ENCODE measurements at regions not wholly inside any gene's neighbourhood (a gene's known extent, or its start where the extent isn't known, plus 50 kb on each side); places are given as distances from the start of the nearest gene placed in this dataset.
"Not testable (repeated sequence)": the region's sequence is repeated elsewhere in the genome, so short reads cannot be mapped to it uniquely, and the experiment has no call there.

DNA sequence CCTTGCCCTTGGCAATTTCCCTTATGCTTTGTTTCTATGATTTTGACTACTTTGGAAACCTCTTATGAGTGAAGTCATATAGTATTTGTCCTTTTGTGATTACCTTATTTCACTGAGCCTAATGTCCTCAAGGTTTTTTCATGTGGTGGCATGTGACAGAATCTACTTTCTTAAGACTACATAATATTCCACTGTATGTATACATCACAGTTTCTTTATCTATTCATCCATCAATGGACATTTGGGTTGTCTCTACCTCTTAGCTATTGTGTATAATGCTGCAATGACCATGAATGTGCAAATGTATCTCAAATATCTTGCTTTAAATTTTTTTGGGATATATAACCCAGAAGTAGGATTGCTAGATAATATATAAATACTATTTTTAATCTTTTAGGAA is 96.4 kb upstream of the ALDH1A1 start:
- no peaks in the 10 kb centered on the region for H3K36me3 ChIP-seq (ENCODE audit: control insufficient read depth, low read length)
- no peaks in the 10 kb centered on the region for H3K9me2 ChIP-seq (replicated peaks; ENCODE audit: control insufficient read depth, low read length)
- H3K4me1 ChIP-seq (ENCODE audit: control insufficient read depth, low read length): no peaks in the 10 kb centered on the region
- no peak overlapping the region for H3K4me3 ChIP-seq (ENCODE audit: low read length)
- no peaks in the 10 kb centered on the region for H3K27me3 ChIP-seq (ENCODE audit: control insufficient read depth, low read length)
- H3K4me2 ChIP-seq (ENCODE audit: low read length): no peak overlapping the region
- H4K20me1 ChIP-seq (ENCODE audit: control insufficient read depth, insufficient read depth, low read depth, low read length): no peaks in the 10 kb centered on the region
- no peak overlapping the region for H3K27ac ChIP-seq (ENCODE audit: low read depth, low read length)
- H3K9me3 ChIP-seq (ENCODE audit: control insufficient read depth, insufficient read depth, low read length): no peaks in the 10 kb centered on the region
- TF ChIP-seq, protein P1, sequence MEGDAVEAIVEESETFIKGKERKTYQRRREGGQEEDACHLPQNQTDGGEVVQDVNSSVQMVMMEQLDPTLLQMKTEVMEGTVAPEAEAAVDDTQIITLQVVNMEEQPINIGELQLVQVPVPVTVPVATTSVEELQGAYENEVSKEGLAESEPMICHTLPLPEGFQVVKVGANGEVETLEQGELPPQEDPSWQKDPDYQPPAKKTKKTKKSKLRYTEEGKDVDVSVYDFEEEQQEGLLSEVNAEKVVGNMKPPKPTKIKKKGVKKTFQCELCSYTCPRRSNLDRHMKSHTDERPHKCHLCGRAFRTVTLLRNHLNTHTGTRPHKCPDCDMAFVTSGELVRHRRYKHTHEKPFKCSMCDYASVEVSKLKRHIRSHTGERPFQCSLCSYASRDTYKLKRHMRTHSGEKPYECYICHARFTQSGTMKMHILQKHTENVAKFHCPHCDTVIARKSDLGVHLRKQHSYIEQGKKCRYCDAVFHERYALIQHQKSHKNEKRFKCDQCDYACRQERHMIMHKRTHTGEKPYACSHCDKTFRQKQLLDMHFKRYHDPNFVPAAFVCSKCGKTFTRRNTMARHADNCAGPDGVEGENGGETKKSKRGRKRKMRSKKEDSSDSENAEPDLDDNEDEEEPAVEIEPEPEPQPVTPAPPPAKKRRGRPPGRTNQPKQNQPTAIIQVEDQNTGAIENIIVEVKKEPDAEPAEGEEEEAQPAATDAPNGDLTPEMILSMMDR (IDR thresholded peaks at IDR 0.05; ENCODE audit: low read depth, low read length, poor library complexity, severe bottlenecking): no peak
- TF ChIP-seq EZH2phosphoT487 (IDR thresholded peaks at IDR 0.05; ENCODE audit: borderline replicate concordance, low read length): no peak
- H3F3A ChIP-seq (ENCODE audit: control insufficient read depth, insufficient read depth): no peaks in the 10 kb centered on the region
- H3K79me2 ChIP-seq (ENCODE audit: control insufficient read depth, low read length): no peaks in the 10 kb centered on the region

DNA sequence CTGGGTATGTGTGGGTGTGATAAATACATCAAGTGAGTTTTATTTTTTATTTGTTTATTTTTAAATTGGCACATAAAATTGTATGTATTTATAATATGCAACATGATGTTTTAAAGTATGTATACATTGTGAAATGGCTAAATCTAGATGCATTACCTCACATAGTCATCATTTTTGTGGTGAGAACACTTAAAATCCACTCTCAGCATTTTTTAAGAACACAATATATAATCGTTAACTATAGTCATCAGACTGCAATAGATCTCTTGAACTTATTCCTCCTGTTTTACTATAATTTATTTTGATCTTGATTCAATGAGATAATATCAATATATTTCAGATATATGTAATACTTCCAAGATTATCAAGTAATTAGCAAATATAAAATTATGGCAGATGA is 93.9 kb upstream of the ALDH1A1 start:
- no peaks in the 10 kb centered on the region for H3K27me3 ChIP-seq (ENCODE audit: control insufficient read depth, low read length)
- no peaks in the 10 kb centered on the region for H3K9me2 ChIP-seq (replicated peaks; ENCODE audit: control insufficient read depth, low read length)
- H4K20me1 ChIP-seq (ENCODE audit: control insufficient read depth, insufficient read depth, low read depth, low read length): no peaks in the 10 kb centered on the region
- H3K27ac ChIP-seq (ENCODE audit: low read depth, low read length): no peak overlapping the region
- H3K79me2 ChIP-seq (ENCODE audit: control insufficient read depth, low read length): no peaks in the 10 kb centered on the region
- H3K4me1 ChIP-seq (ENCODE audit: control insufficient read depth, low read length): no peaks in the 10 kb centered on the region
- no peak overlapping the region for H3K4me2 ChIP-seq (ENCODE audit: low read length)
- no peaks in the 10 kb centered on the region for H3K9me3 ChIP-seq (ENCODE audit: control insufficient read depth, insufficient read depth, low read length)
- H3F3A ChIP-seq (ENCODE audit: control insufficient read depth, insufficient read depth): no peaks in the 10 kb centered on the region
- no peak overlapping the region for H3K4me3 ChIP-seq (ENCODE audit: low read length)
- H3K36me3 ChIP-seq (ENCODE audit: control insufficient read depth, low read length): no peaks in the 10 kb centered on the region
- TF ChIP-seq EZH2phosphoT487 (IDR thresholded peaks at IDR 0.05; ENCODE audit: borderline replicate concordance, low read length): no peak
- TF ChIP-seq, protein P1 (IDR thresholded peaks at IDR 0.05; ENCODE audit: low read depth, low read length, poor library complexity, severe bottlenecking): no peak

DNA sequence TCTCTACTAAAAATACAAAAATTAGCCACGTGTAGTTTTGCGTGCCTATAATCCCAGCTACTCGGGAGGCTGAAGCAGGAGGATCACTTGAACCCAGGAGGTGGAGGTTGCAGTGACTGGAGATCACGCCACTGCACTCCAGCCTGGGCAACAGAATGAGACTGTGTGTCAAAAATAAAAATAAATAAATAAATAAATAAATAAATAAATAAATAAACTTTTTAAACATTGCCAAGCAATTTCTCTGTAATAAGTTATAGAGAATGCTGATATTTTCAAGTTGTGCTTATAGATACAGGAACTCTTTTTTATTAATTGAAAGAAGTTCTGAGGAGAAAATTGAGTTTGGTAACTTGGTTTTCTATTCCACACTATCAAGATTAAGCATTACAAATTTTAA is 91.9 kb upstream of the ALDH1A1 start:
- H3K4me1 ChIP-seq (ENCODE audit: control insufficient read depth, low read length); H3F3A ChIP-seq (ENCODE audit: control insufficient read depth, insufficient read depth); H3K4me2 ChIP-seq (ENCODE audit: low read length); H3K27me3 ChIP-seq (ENCODE audit: control insufficient read depth, low read length); H3K9me3 ChIP-seq (ENCODE audit: control insufficient read depth, insufficient read depth, low read length); H3K27ac ChIP-seq (ENCODE audit: low read depth, low read length); H3K36me3 ChIP-seq (ENCODE audit: control insufficient read depth, low read length); H3K4me3 ChIP-seq (ENCODE audit: low read length); H4K20me1 ChIP-seq (ENCODE audit: control insufficient read depth, insufficient read depth, low read depth, low read length); H3K79me2 ChIP-seq (ENCODE audit: control insufficient read depth, low read length); H3K9me2 ChIP-seq (replicated peaks; ENCODE audit: control insufficient read depth, low read length): not testable (repeated sequence)

DNA sequence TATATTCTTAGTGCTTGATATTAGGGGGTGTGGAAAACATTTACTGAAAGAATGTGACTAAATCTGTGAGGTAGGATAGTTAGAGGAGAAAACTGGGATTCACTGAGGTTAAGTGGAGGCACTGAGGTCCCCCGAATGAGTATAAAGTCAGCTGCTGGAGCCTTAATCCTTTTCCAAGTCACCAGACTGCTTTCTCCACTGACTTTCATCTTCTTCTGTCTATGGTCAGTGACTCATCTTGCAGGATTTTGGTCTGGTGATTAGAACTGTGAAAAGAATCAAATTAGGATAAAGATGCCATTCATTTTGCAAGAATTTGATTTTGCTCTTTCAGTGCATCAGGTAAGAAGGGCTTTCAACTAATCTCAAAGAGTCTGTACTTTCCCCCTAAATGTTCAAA is 89.3 kb upstream of the ALDH1A1 start:
- no peaks in the 10 kb centered on the region for H3K79me2 ChIP-seq (ENCODE audit: control insufficient read depth, low read length)
- H3K4me2 ChIP-seq (ENCODE audit: low read length): no peak overlapping the region
- no peak overlapping the region for H3K4me3 ChIP-seq (ENCODE audit: low read length)
- TF ChIP-seq, protein P1 (IDR thresholded peaks at IDR 0.05; ENCODE audit: low read depth, low read length, poor library complexity, severe bottlenecking): no peak
- TF ChIP-seq EZH2phosphoT487 (IDR thresholded peaks at IDR 0.05; ENCODE audit: borderline replicate concordance, low read length): no peak
- no peaks in the 10 kb centered on the region for H3K9me3 ChIP-seq (ENCODE audit: control insufficient read depth, insufficient read depth, low read length)
- no peaks in the 10 kb centered on the region for H3K36me3 ChIP-seq (ENCODE audit: control insufficient read depth, low read length)
- no peaks in the 10 kb centered on the region for H4K20me1 ChIP-seq (ENCODE audit: control insufficient read depth, insufficient read depth, low read depth, low read length)
- H3K4me1 ChIP-seq (ENCODE audit: control insufficient read depth, low read length): no peaks in the 10 kb centered on the region
- no peak overlapping the region for H3K27ac ChIP-seq (ENCODE audit: low read depth, low read length)
- H3K27me3 ChIP-seq (ENCODE audit: control insufficient read depth, low read length): no peaks in the 10 kb centered on the region; the same call in 1 of the 2 replicates
- no peaks in the 10 kb centered on the region for H3K9me2 ChIP-seq (replicated peaks; ENCODE audit: control insufficient read depth, low read length)
- H3F3A ChIP-seq (ENCODE audit: control insufficient read depth, insufficient read depth): no peaks in the 10 kb centered on the region

All from DOHH2 (cell line).